K562 (cell line): ENCODE measurements at regions not wholly inside any gene's neighbourhood (a gene's known extent, or its start where the extent isn't known, plus 50 kb on each side); places are given as distances from the start of the nearest gene placed in this dataset.
"Not testable (repeated sequence)": the region's sequence is repeated elsewhere in the genome, so short reads cannot be mapped to it uniquely, and the experiment has no call there.

Experiments
- CBFB ChIP-seq: sonication (generic); formaldehyde crosslinking; IDR thresholded peaks from 2 replicates; pipeline ENCODE4 v1.4.0; 2020; ENCODE audit warnings: mild to moderate bottlenecking, missing genetic modification reagents
- CBX1 ChIP-seq: sonication (generic); IDR thresholded peaks from 2 replicates; pipeline ENCODE4 v1.6.1; 2016; ENCODE audit warnings: antibody characterized with exemption, low read depth, mild to moderate bottlenecking
- EP300 ChIP-seq: IDR thresholded peaks from 2 replicates; pipeline ENCODE4 v1.6.1; 2012; ENCODE audit warnings: low read length, improper control_type of control experiment
- EZH2 ChIP-seq: IDR thresholded peaks from 2 replicates; pipeline ENCODE4 v1.6.1; 2012; ENCODE audit warnings: low read depth, mild to moderate bottlenecking, inconsistent platforms, low read length, borderline replicate concordance
- GTF2F1 ChIP-seq: IDR thresholded peaks from 2 replicates; pipeline ENCODE4 v1.6.1; 2011; ENCODE audit warnings: low read depth, low read length, improper control_type of control experiment
- HDAC8 ChIP-seq: fragments of 450-650 bp; IDR thresholded peaks from 2 replicates; pipeline ENCODE4 v1.6.1; 2016; ENCODE audit warnings: mild to moderate bottlenecking, missing genetic modification characterization, moderate library complexity, missing compliant biosample characterization
- MXI1 ChIP-seq: IDR thresholded peaks from 2 replicates; pipeline ENCODE4 v1.6.1; 2011; ENCODE audit warnings: low read depth, mild to moderate bottlenecking, improper control_type of control experiment, low read length
- NFIC ChIP-seq: fragments of 450-650 bp; IDR thresholded peaks from 2 replicates; pipeline ENCODE4 v1.6.1; 2017; ENCODE audit warnings: mild to moderate bottlenecking, inconsistent platforms
- PTBP1 ChIP-seq: fragments of 200-400 bp; formaldehyde crosslinking; IDR thresholded peaks from 2 replicates; pipeline ENCODE4 v1.6.1; 2017; ENCODE audit warnings: low read depth, low read length
- PTTG1 ChIP-seq: fragments of 450-650 bp; IDR thresholded peaks from 2 replicates; pipeline ENCODE4 v1.6.1; 2016; ENCODE audit warnings: low read depth, mild to moderate bottlenecking, missing genetic modification characterization, missing compliant biosample characterization
- TGIF2 ChIP-seq: sonication (generic); formaldehyde crosslinking; IDR thresholded peaks from 2 replicates; pipeline ENCODE4 v1.8.1; 2022; ENCODE audit warnings: mild to moderate bottlenecking, missing genetic modification reagents, moderate library complexity
- TF ChIP-seq, protein P1 (sequence below): sonication (generic); formaldehyde crosslinking; IDR thresholded peaks from 2 replicates; pipeline ENCODE4 v1.8.1; 2022; ENCODE audit warnings: missing genetic modification reagents
- TF ChIP-seq, protein P2 (sequence below): fragments of 450-650 bp; formaldehyde crosslinking; IDR thresholded peaks from 2 replicates; pipeline ENCODE4 v1.4.0; 2020; ENCODE audit warnings: mild to moderate bottlenecking, moderate library complexity
- TF ChIP-seq, protein P3 (sequence below), 3 experiments: IDR thresholded peaks in 2 of 3; conservative IDR thresholded peaks in 1 of 3; 2 replicates each; pipeline ENCODE4 v1.5.1; 2011 to 2012; ENCODE audit warnings: low read length in 3 of 3, mild to moderate bottlenecking in 3 of 3, control low read depth in 2 of 3, improper control_type of control experiment in 1 of 3, inconsistent platforms in 1 of 3, low read depth in 1 of 3, mixed read lengths in 1 of 3, moderate library complexity in 1 of 3; ENCODE audit not compliant: insufficient read depth in 2 of 3

DNA sequence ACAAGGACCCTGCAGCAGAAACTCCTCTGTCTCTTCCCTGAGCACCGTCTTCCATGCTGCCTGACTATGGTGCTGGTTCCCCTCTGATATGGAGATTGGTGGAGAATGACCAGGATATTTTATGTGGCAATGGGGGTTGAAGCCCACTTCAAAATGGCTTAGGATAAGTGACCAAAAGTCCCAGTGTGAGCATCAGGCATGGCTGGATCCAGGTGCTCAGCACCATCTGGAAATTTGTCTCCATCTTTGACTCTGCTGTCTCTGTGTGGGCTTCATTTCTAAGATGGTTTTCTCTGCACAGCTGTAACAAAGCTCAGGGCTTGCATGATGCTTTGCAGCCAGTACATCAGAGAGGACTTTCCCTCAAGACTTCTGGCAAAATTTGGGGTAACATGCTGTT lies 61.1 kb upstream of the SAMD11 start:
- TF ChIP-seq TGIF2 (CRISPR knock-in tag); EZH2; CBX1; GTF2F1; EP300; MXI1; NFIC; HDAC8 (tag); PTBP1; CBFB (CRISPR knock-in tag); PTTG1 (tag): not testable (repeated sequence)
- TF ChIP-seq, protein P1, sequence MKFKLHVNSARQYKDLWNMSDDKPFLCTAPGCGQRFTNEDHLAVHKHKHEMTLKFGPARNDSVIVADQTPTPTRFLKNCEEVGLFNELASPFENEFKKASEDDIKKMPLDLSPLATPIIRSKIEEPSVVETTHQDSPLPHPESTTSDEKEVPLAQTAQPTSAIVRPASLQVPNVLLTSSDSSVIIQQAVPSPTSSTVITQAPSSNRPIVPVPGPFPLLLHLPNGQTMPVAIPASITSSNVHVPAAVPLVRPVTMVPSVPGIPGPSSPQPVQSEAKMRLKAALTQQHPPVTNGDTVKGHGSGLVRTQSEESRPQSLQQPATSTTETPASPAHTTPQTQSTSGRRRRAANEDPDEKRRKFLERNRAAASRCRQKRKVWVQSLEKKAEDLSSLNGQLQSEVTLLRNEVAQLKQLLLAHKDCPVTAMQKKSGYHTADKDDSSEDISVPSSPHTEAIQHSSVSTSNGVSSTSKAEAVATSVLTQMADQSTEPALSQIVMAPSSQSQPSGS (CRISPR knock-in tag) = not testable (repeated sequence)
- TF ChIP-seq, protein P2, sequence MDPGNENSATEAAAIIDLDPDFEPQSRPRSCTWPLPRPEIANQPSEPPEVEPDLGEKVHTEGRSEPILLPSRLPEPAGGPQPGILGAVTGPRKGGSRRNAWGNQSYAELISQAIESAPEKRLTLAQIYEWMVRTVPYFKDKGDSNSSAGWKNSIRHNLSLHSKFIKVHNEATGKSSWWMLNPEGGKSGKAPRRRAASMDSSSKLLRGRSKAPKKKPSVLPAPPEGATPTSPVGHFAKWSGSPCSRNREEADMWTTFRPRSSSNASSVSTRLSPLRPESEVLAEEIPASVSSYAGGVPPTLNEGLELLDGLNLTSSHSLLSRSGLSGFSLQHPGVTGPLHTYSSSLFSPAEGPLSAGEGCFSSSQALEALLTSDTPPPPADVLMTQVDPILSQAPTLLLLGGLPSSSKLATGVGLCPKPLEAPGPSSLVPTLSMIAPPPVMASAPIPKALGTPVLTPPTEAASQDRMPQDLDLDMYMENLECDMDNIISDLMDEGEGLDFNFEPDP = not testable (repeated sequence)
- TF ChIP-seq, protein P3, sequence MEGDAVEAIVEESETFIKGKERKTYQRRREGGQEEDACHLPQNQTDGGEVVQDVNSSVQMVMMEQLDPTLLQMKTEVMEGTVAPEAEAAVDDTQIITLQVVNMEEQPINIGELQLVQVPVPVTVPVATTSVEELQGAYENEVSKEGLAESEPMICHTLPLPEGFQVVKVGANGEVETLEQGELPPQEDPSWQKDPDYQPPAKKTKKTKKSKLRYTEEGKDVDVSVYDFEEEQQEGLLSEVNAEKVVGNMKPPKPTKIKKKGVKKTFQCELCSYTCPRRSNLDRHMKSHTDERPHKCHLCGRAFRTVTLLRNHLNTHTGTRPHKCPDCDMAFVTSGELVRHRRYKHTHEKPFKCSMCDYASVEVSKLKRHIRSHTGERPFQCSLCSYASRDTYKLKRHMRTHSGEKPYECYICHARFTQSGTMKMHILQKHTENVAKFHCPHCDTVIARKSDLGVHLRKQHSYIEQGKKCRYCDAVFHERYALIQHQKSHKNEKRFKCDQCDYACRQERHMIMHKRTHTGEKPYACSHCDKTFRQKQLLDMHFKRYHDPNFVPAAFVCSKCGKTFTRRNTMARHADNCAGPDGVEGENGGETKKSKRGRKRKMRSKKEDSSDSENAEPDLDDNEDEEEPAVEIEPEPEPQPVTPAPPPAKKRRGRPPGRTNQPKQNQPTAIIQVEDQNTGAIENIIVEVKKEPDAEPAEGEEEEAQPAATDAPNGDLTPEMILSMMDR (IDR thresholded peaks at IDR 0.05 in 2 of 3, conservative IDR thresholded peaks at IDR 0.05 in 1 of 3; ENCODE audit: insufficient read depth in 2 of 3, low read depth in 1 of 3, low read length in 3 of 3) = not testable (repeated sequence)
